ENCODE measurements at regions not wholly inside any gene's neighbourhood (a gene's known extent, or its start where the extent isn't known, plus 50 kb on each side); places are given as distances from the start of the nearest gene placed in this dataset.
A peak's percentile ranks its signal among the peaks of the same experiment; 100 is the strongest.

GRCh38 chr14:86373886-86374285 lies 843.9 kb downstream of the FLRT2 start:
- WGBS, 2 donors = 43 to 62% methylated on average over 1 of the region's 1 CpG
- ATAC-seq (ENCODE audit: insufficient read depth, low FRiP score) (no peak), DNase-seq (peak in 2 of 3 donors; percentile 4 to 28)
- H3K36me3 ChIP-seq (ENCODE audit: control insufficient read depth in 4 of 4, insufficient read depth in 4 of 4, low read length in 4 of 4) = no peaks in the 10 kb centered on the region
- H3K4me1 ChIP-seq (ENCODE audit: control insufficient read depth in 5 of 5, insufficient read depth in 5 of 5, low read length in 5 of 5) = no peaks in the 10 kb centered on the region
- H3K27me3 ChIP-seq (ENCODE audit: control insufficient read depth in 3 of 3, insufficient read depth in 3 of 3, low read length in 2 of 3) = no peaks in the 10 kb centered on the region
- no peak overlapping the region for H3K4me3 ChIP-seq
- H3K9ac ChIP-seq (ENCODE audit: insufficient read depth in 1 of 2, low read length in 2 of 2) = no peak overlapping the region
- TF ChIP-seq CTCF (IDR thresholded peaks at IDR 0.05; ENCODE audit: control extremely low read depth, extremely low read depth) = no peak
- no peak overlapping the region for H3K27ac ChIP-seq (ENCODE audit: low read depth in 1 of 2, low read length in 1 of 2)
- H3K9me3 ChIP-seq (ENCODE audit: control insufficient read depth in 4 of 4, insufficient read depth in 3 of 4, low read length in 3 of 4) = peaks cover 0 to 5% (median 3%) of the 10 kb centered on the region in 4 donors

GRCh38 chr14:86372402-86372801 lies 842.5 kb downstream of the FLRT2 start:
- no peaks in the 10 kb centered on the region for H3K4me1 ChIP-seq (ENCODE audit: control insufficient read depth in 5 of 5, insufficient read depth in 5 of 5, low read length in 5 of 5)
- no peak overlapping the region for H3K4me3 ChIP-seq
- H3K27ac ChIP-seq (ENCODE audit: low read depth in 1 of 2, low read length in 1 of 2) = no peak overlapping the region
- no peaks in the 10 kb centered on the region for H3K27me3 ChIP-seq (ENCODE audit: control insufficient read depth in 3 of 3, insufficient read depth in 3 of 3, low read length in 2 of 3)
- TF ChIP-seq CTCF (IDR thresholded peaks at IDR 0.05; ENCODE audit: control extremely low read depth, extremely low read depth) = no peak
- H3K36me3 ChIP-seq (ENCODE audit: control insufficient read depth in 4 of 4, insufficient read depth in 4 of 4, low read length in 4 of 4) = no peaks in the 10 kb centered on the region
- 98 to 100% methylated on average over 1 of the region's 1 CpG for WGBS, 2 donors
- DNase-seq (no peak), ATAC-seq (ENCODE audit: insufficient read depth, low FRiP score) (no peak)
- peaks cover 0 to 5% (median 3%) of the 10 kb centered on the region in 4 donors for H3K9me3 ChIP-seq (ENCODE audit: control insufficient read depth in 4 of 4, insufficient read depth in 3 of 4, low read length in 3 of 4)
- H3K9ac ChIP-seq (ENCODE audit: insufficient read depth in 1 of 2, low read length in 2 of 2) = no peak overlapping the region

GRCh38 chr14:86364634-86365033 lies 834.7 kb downstream of the FLRT2 start:
- DNase-seq (no peak), ATAC-seq (ENCODE audit: insufficient read depth, low FRiP score) (no peak)

More at GRCh38 chr14:86364634-86365033, 834.7 kb downstream of the FLRT2 start:
- Histone ChIP-seq H3K4me3 (no peak overlapping the region), H3K27ac (ENCODE audit: low read depth in 1 of 2, low read length in 1 of 2) (no peak overlapping the region), H3K36me3 (ENCODE audit: control insufficient read depth in 4 of 4, insufficient read depth in 4 of 4, low read length in 4 of 4) (no peaks in the 10 kb centered on the region), H3K9ac (ENCODE audit: insufficient read depth in 1 of 2, low read length in 2 of 2) (no peak overlapping the region), H3K4me1 (ENCODE audit: control insufficient read depth in 5 of 5, insufficient read depth in 5 of 5, low read length in 5 of 5) (no peaks in the 10 kb centered on the region), H3K27me3 (ENCODE audit: control insufficient read depth in 3 of 3, insufficient read depth in 3 of 3, low read length in 2 of 3) (no peaks in the 10 kb centered on the region), H3K9me3 (ENCODE audit: control insufficient read depth in 4 of 4, insufficient read depth in 3 of 4, low read length in 3 of 4) (peaks cover 0 to 5% (median 0%) of the 10 kb centered on the region in 4 donors)
- no peak for TF ChIP-seq CTCF (IDR thresholded peaks at IDR 0.05; ENCODE audit: control extremely low read depth, extremely low read depth)
- WGBS, 2 donors = 87 to 90% methylated on average over 4 of the region's 4 CpGs
